ENCODE measurements at regions not wholly inside any gene's neighbourhood (a gene's known extent, or its start where the extent isn't known, plus 50 kb on each side); places are given as distances from the start of the nearest gene placed in this dataset.

GRCh38 chr9:104987743-104988142 is 59.8 kb upstream of the ABCA1 start:
- Histone ChIP-seq H3K79me2 (replicated peaks; ENCODE audit: insufficient read depth, low read length) (no peaks in the 10 kb centered on the region), H3K27me3 (ENCODE audit: insufficient read depth, low read depth, low read length) (peaks cover 7% of the 10 kb centered on the region), H3K27ac (ENCODE audit: low read length) (no peak overlapping the region), H3K4me2 (ENCODE audit: low read length) (no peak overlapping the region), H4K20me1 (ENCODE audit: insufficient read depth) (no peaks in the 10 kb centered on the region), H3K9ac (ENCODE audit: low read length) (no peak overlapping the region), H3K4me3 (ENCODE audit: low read length) (no peak overlapping the region), H3K9me2 (ENCODE audit: insufficient read depth, low read length) (no peaks in the 10 kb centered on the region), H3K9me3 (ENCODE audit: low read length) (no peaks in the 10 kb centered on the region), H3K36me3 (ENCODE audit: insufficient read depth, low read length) (no peaks in the 10 kb centered on the region), H3F3A (ENCODE audit: insufficient read depth, low read length, poor library complexity, severe bottlenecking) (no peaks in the 10 kb centered on the region), H2AFZ (ENCODE audit: low read depth, low read length) (no peak overlapping the region)
- TF ChIP-seq EP300 (conservative IDR thresholded peaks at IDR 0.05; ENCODE audit: poor library complexity, severe bottlenecking) (no peak), RAD21 (conservative IDR thresholded peaks at IDR 0.05) (no peak), SMC3 (conservative IDR thresholded peaks at IDR 0.05; ENCODE audit: poor library complexity) (no peak), MXI1 (conservative IDR thresholded peaks at IDR 0.05; ENCODE audit: poor library complexity, severe bottlenecking) (no peak)

- no peak for TF ChIP-seq EP300 (conservative IDR thresholded peaks at IDR 0.05; ENCODE audit: poor library complexity, severe bottlenecking)
- TF ChIP-seq RAD21 (conservative IDR thresholded peaks at IDR 0.05) = no peak
- TF ChIP-seq MXI1 (conservative IDR thresholded peaks at IDR 0.05; ENCODE audit: poor library complexity, severe bottlenecking) = no peak
- TF ChIP-seq, protein P1, sequence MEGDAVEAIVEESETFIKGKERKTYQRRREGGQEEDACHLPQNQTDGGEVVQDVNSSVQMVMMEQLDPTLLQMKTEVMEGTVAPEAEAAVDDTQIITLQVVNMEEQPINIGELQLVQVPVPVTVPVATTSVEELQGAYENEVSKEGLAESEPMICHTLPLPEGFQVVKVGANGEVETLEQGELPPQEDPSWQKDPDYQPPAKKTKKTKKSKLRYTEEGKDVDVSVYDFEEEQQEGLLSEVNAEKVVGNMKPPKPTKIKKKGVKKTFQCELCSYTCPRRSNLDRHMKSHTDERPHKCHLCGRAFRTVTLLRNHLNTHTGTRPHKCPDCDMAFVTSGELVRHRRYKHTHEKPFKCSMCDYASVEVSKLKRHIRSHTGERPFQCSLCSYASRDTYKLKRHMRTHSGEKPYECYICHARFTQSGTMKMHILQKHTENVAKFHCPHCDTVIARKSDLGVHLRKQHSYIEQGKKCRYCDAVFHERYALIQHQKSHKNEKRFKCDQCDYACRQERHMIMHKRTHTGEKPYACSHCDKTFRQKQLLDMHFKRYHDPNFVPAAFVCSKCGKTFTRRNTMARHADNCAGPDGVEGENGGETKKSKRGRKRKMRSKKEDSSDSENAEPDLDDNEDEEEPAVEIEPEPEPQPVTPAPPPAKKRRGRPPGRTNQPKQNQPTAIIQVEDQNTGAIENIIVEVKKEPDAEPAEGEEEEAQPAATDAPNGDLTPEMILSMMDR (IDR thresholded peaks at IDR 0.05; ENCODE audit: poor library complexity, severe bottlenecking) = no peak
- no peak for TF ChIP-seq REST (IDR thresholded peaks at IDR 0.05; ENCODE audit: borderline replicate concordance)
- TF ChIP-seq POLR2AphosphoS5 (IDR thresholded peaks at IDR 0.05) = no peak
- TF ChIP-seq SMC3 (conservative IDR thresholded peaks at IDR 0.05; ENCODE audit: poor library complexity) = no peak
- no peak for TF ChIP-seq TAF1 (IDR thresholded peaks at IDR 0.05; ENCODE audit: low read depth)
- TF ChIP-seq EZH2 (IDR thresholded peaks at IDR 0.05; ENCODE audit: borderline replicate concordance, insufficient read depth, low read length, poor library complexity, severe bottlenecking) = no peak
- Histone ChIP-seq H2AFZ (ENCODE audit: low read depth, low read length) (no peak overlapping the region), H3F3A (ENCODE audit: insufficient read depth, low read length, poor library complexity, severe bottlenecking) (no peaks in the 10 kb centered on the region), H3K79me2 (replicated peaks; ENCODE audit: insufficient read depth, low read length) (no peaks in the 10 kb centered on the region), H3K4me3 (ENCODE audit: low read length) (no peak overlapping the region), H3K27me3 (ENCODE audit: insufficient read depth, low read depth, low read length) (peaks cover 7% of the 10 kb centered on the region), H3K4me2 (ENCODE audit: low read length) (no peak overlapping the region), H3K9me2 (ENCODE audit: insufficient read depth, low read length) (no peaks in the 10 kb centered on the region), H3K9ac (ENCODE audit: low read length) (no peak overlapping the region), H3K36me3 (ENCODE audit: insufficient read depth, low read length) (no peaks in the 10 kb centered on the region), H4K20me1 (ENCODE audit: insufficient read depth) (no peaks in the 10 kb centered on the region), H3K9me3 (ENCODE audit: low read length) (no peaks in the 10 kb centered on the region), H3K27ac (ENCODE audit: low read length) (no peak overlapping the region)
These were observed 60.6 kb upstream of the ABCA1 start for GRCh38 chr9:104988539-104988938.
